ACHN (cell line): ENCODE measurements at regions not wholly inside any gene's neighbourhood (a gene's known extent, or its start where the extent isn't known, plus 50 kb on each side); places are given as distances from the start of the nearest gene placed in this dataset.
A peak's percentile ranks its signal among the peaks of the same experiment; 100 is the strongest.
"Not testable (repeated sequence)": the region's sequence is repeated elsewhere in the genome, so short reads cannot be mapped to it uniquely, and the experiment has no call there.

Experiments
- DNase-seq: peaks from one replicate; pipeline ENCODE4 v3.0.0-alpha.2; 2015
- in situ Hi-C: cut with HindIII; loops from 2 replicates; pipeline ENCODE4 v1.10.0; 2017; ENCODE audit warnings: low sequenced_read_pairs, low pct_ligation_motif_present, low pct_unique_long_range_greater_than_20kb

GRCh38 chr10:29862923-29863614 is 196.3 kb downstream of the JCAD start:
- DNase-seq = peak; percentile 74
- in situ Hi-C loops = no loop called here

- no peak for DNase-seq
- in situ Hi-C loops = no loop called here
Observed at GRCh38 chr10:29861811-29862505, 197.4 kb downstream of the JCAD start.

- in situ Hi-C loops, DNase-seq: not testable (repeated sequence)
Observed at GRCh38 chr10:29861231-29861630, 198.2 kb downstream of the JCAD start.

- no peak for DNase-seq
- in situ Hi-C loops = no loop called here
Observed at GRCh38 chr10:29860166-29860565, 199.2 kb downstream of the JCAD start.

- in situ Hi-C loops = no loop called here
- no peak for DNase-seq
Observed at GRCh38 chr10:29859521-29860130, 199.8 kb downstream of the JCAD start.

GRCh38 chr10:29858702-29859267 is 200.6 kb downstream of the JCAD start:
- in situ Hi-C loops = no loop called here

GRCh38 chr10:29857843-29858701 is 201.3 kb downstream of the JCAD start:
- in situ Hi-C loops = no loop called here
- peak; percentile 72 for DNase-seq

More at GRCh38 chr10:29858702-29859267, 200.6 kb downstream of the JCAD start:
- DNase-seq = no peak

GRCh38 chr10:29856295-29856694 is 203.1 kb downstream of the JCAD start:
- in situ Hi-C loops = no loop called here
- no peak for DNase-seq

- DNase-seq = no peak
- in situ Hi-C loops = no loop called here
Observed at GRCh38 chr10:29853913-29854312, 205.5 kb downstream of the JCAD start.

GRCh38 chr10:29851241-29851640 is 208.1 kb downstream of the JCAD start:
- DNase-seq = no peak
- in situ Hi-C loops = no loop called here

- no peak for DNase-seq
- in situ Hi-C loops = no loop called here
Observed at GRCh38 chr10:29850371-29850770, 209.0 kb downstream of the JCAD start.

GRCh38 chr10:29849886-29850285 is 209.5 kb downstream of the JCAD start:
- no peak for DNase-seq
- in situ Hi-C loops = no loop called here

GRCh38 chr10:29849126-29849833 is 210.1 kb downstream of the JCAD start:
- no peak for DNase-seq
- in situ Hi-C loops = no loop called here

- in situ Hi-C loops = no loop called here
- no peak for DNase-seq
Observed at GRCh38 chr10:29846881-29847280, 212.1 kb upstream of the SVIL start.

GRCh38 chr10:29845166-29845565 is 210.4 kb upstream of the SVIL start:
- DNase-seq = no peak
- in situ Hi-C loops = no loop called here

- in situ Hi-C loops = no loop called here
- no peak for DNase-seq
Observed at GRCh38 chr10:29843143-29843542, 208.4 kb upstream of the SVIL start.

GRCh38 chr10:29841724-29842649 is 207.2 kb upstream of the SVIL start:
- in situ Hi-C loops = no loop called here
- no peak for DNase-seq
